ENCODE measurements at regions not wholly inside any gene's neighbourhood (a gene's known extent, or its start where the extent isn't known, plus 50 kb on each side); places are given as distances from the start of the nearest gene placed in this dataset.

GRCh38 chr3:182385356-182385755 is 407.9 kb upstream of the ATP11B start:
- no peak for DNase-seq (ENCODE audit: low read depth in 4 of 4, low spot score in 3 of 4)

GRCh38 chr3:182388506-182388905 is 404.8 kb upstream of the ATP11B start:
- DNase-seq (ENCODE audit: low read depth in 4 of 4, low spot score in 3 of 4), result no peak

DNA sequence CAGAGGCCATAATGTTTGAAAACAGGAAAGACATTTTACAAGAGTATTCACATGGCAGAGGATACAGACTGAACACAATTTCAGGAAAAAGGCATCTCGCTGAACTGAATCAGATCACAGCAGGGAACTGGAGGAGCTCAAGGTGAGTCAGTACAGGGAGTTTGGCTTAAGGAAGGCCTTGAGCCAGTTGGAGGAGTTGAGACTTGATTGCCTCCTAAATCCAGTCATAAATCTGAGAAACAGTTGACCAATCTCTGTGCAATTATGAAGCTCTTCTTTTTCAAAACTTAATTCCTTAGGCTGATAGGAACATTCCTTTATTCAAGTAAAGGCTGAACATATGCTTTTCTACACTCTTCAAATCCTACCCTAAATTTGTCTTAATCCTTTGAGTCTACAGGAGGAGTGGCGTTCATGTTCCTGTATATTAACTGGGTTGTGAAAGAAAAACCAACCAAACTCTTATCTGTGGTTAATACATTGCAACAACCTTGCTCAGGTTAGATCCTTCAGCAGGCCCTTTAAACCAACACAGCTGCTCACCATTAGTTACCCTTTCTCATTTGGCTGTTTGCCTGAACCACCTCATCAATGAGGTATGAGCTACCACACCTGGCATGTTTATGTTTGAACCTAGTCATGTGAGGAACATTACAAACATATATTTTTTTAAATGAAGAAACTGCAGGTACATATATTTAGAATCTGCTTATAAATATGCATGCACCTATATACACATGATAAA is 404.1 kb upstream of the ATP11B start:
- no peak for DNase-seq (ENCODE audit: low read depth in 4 of 4, low spot score in 3 of 4)

GRCh38 chr3:182390421-182390820 is 402.9 kb upstream of the ATP11B start:
- no peak for DNase-seq (ENCODE audit: low read depth in 4 of 4, low spot score in 3 of 4)

DNA sequence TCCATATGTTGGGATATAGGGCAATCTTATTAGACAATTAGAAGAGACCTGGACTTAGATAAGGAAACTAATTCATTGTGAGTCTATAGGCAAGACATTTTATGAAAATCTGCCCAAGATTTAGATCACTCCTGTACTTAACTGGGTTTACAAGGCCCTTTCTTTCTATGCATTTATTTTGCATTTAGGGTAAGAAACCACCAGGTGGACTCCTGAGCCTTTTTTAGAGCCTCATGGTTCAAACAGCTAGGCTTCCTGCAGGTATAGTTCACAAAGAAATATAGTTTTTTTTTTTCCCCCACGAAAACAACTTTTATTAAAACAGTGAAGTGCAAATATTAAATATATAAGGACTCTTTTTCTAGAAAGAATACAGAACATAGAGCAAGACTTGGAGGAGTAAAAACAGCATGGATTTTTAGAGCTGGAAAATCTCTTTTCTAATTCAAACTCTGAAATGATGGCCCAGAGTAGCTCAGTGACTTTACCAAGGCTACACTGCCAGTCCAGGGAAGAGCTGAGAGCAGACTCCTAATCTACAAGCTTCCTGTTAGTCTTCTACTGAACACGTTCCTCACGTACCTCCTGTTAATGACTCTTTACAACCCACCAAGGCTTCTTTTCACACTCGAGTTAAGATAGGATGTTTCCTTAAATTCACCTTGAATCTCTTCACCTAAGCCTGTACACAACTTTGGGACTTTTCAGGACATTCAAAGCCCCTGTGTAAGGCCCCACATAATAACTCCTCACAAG is 400.9 kb upstream of the ATP11B start:
- no peak for DNase-seq (ENCODE audit: low read depth in 4 of 4, low spot score in 3 of 4)

DNA sequence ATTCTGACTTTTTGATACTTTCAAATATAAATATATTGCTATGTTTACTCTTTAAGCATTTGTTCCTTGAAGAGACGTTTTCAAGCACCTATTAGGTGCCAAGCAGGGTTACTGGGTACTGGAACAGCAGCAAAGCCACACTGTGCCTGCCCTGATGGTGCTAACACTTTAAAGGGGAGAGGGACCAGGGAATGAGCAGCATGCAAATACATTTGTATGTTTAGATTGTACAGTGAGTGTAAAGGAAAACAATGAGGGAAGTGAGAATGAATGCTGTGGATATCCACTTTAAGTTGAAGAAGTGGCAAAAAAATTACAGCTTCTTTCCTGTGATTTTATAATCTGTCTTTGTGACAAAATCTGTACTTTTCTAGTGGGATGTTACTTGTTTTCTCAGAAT is 400.2 kb upstream of the ATP11B start:
- DNase-seq (ENCODE audit: low read depth in 4 of 4, low spot score in 3 of 4), result no peak

DNA sequence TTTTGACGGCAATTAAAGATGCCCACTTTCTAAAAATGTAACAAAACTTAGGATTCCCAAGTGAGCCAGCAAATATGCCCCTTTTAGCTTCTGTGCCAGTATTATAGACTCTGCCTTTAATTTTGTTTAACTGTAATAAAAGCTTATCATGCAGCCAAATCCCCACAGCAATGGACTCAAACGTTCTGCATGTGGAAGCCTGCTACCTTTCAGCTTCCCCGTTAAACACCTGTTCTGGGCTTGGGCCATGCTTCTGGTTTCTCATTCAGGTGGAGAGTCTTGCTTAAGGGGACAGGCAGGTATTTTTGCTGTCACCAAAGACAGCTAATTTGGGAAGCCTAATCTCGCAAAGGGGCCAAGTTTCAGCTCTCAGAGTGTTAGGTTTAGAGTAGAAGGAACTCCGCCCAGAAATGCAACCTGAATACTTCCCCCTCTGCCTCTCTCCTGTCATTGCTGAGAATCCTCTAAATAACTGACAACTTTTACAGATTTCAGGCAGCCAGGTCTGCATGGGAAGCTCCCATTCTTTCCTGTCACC is 399.4 kb upstream of the ATP11B start:
- DNase-seq (ENCODE audit: low read depth in 4 of 4, low spot score in 3 of 4), result no peak

DNA sequence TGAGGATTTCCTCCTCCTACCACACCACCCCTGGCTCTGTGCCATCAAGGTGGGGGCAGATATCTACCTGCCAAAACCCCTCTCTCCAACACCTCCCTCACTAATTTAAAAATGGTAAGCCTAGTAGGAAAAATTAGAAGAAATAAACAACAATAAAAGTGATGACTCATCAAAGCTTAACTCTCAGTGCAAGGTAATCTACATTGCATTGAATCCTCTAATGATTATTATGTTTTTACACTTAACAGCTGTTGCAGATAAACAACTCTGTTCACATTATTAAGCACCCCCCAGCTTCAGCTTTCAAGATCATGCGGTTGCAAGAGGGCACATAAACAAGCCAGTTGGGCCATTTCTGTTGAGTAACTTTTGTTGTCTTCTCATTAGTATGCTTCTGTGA is 396.1 kb upstream of the ATP11B start:
- DNase-seq (ENCODE audit: low read depth in 4 of 4, low spot score in 3 of 4), result no peak

- no peak for DNase-seq (ENCODE audit: low read depth in 4 of 4, low spot score in 3 of 4)
These were observed 393.1 kb upstream of the ATP11B start for GRCh38 chr3:182399978-182400737.

DNA sequence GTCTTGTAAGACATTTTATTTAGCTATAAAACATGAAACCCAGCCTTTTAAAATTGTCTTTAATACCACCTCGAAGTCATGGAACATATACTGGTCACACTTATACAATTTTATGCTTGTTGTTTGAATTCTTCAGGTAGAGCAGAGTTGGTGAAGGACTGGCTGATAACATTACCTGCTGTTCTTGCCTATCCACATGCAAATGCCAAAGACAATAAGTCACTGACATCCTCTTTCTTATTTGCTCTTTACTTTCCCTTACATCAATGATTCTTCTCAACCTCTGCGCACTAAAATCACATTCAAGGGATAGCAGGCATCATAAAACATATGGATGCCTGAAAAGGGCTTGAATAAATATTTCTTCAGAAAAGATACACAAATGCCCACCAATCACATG is 392.5 kb upstream of the ATP11B start:
- no peak for DNase-seq (ENCODE audit: low read depth in 4 of 4, low spot score in 3 of 4)

DNA sequence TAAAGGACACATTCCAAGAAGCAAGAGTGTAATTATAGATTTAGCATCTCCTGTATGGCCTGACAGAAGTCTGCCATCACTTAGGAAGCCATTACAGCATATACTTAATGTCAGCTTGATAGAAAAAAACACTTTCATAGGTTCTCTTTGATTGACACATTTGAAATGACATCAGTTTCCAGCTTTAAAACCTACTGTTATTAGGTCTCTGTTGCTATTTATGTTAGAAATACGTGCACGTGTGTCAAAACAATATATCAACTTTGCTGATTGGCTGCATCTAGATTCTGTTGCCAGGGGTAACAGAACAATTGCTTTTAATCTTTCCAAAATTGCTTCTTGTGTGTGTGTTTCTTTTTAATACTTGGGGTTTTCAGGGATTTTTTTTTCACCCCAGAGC is 389.3 kb upstream of the ATP11B start:
- no peak for DNase-seq (ENCODE audit: low read depth in 4 of 4, low spot score in 3 of 4)

DNA sequence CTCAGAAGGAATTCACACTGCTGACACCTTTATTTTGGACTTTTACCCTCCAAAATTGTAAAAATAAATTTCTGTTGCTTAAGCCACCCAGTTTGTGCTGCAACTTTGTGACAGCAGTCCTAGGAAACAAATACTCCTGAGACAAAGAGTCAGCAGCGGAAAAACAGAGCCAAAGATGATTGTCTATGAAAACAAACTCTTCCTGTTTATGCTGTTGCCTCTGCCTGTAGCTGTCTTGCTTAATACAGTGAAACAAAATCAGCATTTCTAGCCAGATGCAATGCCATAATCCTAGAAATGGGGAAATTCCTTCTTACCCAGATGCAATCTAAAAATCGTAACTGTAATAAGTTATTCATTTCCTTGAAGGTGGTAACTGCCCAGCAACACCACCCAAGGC is 387.5 kb upstream of the ATP11B start:
- DNase-seq (ENCODE audit: low read depth in 4 of 4, low spot score in 3 of 4), result no peak

- DNase-seq (ENCODE audit: low read depth in 4 of 4, low spot score in 3 of 4), result no peak
These were observed 386.5 kb upstream of the ATP11B start for GRCh38 chr3:182406786-182407185.

GRCh38 chr3:182410051-182410450 is 383.3 kb upstream of the ATP11B start:
- no peak for DNase-seq (ENCODE audit: low read depth in 4 of 4, low spot score in 3 of 4)

DNA sequence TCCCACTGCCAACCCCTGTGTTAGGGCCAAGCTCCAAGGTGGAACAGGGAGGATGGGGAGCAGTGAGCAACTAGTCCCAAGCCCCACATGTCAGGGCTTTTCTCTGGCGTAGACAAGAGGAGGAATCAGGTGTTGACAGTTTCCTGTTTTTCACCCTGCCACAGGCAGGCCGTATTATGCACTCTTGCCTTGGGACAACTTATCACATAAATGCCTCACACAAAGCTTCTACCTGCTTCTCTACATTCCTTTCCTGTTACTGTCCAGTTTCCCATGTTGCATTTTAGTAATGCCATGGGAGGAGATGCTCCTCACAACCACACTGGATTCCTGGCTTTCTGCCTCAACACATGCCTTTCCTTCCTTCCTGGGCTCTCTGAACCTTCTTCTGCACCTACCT is 381.2 kb upstream of the ATP11B start:
- no peak for DNase-seq (ENCODE audit: low read depth in 4 of 4, low spot score in 3 of 4)

GRCh38 chr3:182413061-182413460 is 380.2 kb upstream of the ATP11B start:
- no peak for DNase-seq (ENCODE audit: low read depth in 4 of 4, low spot score in 3 of 4)

DNA sequence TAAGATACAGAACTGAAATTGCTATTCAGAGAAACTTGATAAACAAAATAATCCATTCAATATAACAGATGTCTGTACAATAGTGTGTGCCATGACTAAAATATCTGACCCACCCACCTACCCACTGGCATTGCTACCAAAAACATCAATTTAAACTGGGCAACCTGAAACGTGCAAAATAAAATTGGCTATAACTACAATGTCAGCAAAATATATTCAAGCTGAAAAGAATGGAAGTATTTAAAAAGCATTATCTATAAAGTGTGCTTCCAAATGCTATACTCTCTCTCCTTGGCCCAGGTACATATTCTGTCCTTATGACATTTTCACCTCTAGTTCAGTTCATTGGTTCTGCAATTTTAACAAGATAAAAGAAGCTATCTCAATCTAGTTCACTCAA is 379.6 kb upstream of the ATP11B start:
- no peak for DNase-seq (ENCODE audit: low read depth in 4 of 4, low spot score in 3 of 4)

GRCh38 chr3:182414586-182414985 is 378.7 kb upstream of the ATP11B start:
- DNase-seq (ENCODE audit: low read depth in 4 of 4, low spot score in 3 of 4), result peak in 1 of 4 donors; percentile 12

DNA sequence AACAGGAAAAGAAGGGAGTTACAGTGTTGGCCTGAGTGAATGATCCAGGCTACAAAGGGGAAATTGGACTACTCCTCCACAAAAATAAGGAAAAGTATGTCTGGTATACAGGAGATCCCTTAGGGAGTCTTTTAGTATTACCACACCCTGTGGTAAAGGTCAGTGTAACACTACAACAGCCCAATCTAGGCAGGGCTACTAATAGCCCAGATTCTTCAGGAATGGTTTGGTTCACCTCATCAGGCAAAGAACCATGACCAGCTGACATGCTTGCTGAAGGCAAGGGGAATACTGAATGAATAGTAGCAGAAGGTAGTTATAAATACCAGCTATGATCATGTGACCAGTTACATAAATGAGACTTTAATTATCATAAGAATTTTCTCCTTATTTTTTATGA is 372.6 kb upstream of the ATP11B start:
- no peak for DNase-seq (ENCODE audit: low read depth in 4 of 4, low spot score in 3 of 4)

DNA sequence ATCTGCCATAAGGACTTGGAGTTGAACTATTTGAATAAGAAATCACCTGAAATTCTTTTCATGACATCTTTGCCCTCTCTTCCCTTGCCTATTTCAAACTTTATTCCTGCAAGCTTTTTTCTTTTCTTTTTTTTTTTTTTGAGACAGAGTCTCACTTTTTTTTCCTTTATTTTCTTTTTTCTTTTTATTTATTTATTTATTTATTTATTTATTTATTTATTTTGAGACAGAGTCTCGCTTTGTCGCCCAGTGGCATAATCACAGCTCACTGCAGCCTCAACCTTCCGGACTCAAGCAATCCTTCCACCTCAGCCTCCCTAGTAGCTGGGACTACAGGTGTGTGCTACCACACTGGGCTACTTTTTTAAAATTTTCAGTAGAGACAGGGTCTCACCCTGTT is 369.3 kb upstream of the ATP11B start:
- no peak for DNase-seq (ENCODE audit: low read depth in 4 of 4, low spot score in 3 of 4)

Data from right renal pelvis (tissue), 4 donors.